ENCODE measurements at regions not wholly inside any gene's neighbourhood (a gene's known extent, or its start where the extent isn't known, plus 50 kb on each side); places are given as distances from the start of the nearest gene placed in this dataset.
"Not testable (repeated sequence)": the region's sequence is repeated elsewhere in the genome, so short reads cannot be mapped to it uniquely, and the experiment has no call there.

- in situ Hi-C loops (cut with HindIII; ENCODE audit: low sequenced_read_pairs), result no loop called here
Observed at GRCh38 chr2:78686625-78687153, 338.8 kb upstream of the REG3G start.

DNA sequence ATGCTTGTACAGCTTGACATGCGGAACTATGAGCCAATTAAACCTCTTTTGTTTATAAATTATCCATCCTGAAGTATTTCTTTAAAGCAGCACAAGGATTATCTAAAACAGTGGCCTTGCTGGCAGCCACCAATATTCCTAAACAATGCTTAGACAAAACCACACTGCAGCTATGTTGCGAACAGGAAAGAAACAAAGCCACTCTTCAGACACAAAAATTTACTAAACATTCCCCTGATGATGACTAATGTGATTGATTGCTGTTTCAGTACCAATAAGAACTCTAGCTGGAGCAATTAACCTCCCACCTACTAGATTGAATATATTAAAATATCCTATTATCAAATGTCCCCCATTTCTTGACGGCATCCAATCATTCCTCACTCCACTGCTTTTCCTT lies 325.8 kb upstream of the REG3G start:
- in situ Hi-C loops (cut with HindIII; ENCODE audit: low sequenced_read_pairs), result no loop called here

DNA sequence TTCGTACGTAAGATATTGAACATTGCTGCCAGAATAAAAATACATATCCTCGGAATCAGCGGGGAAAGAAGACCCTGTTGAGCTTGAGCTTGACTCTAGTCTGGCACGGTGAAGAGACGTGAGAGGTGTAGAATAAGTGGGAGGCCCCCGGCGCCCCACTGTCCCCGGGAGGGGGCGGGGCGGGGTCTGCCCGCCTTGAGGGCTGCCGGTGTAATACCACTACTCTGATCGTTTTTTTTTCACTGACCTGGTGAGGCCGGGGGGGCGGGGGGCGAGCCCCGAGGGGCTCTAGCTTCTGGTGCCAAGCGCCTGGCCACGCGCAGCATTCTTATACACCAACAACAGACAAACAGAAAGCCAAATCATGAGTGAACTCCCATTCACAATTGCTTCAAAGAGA lies 324.0 kb upstream of the REG3G start:
- in situ Hi-C loops (cut with HindIII; ENCODE audit: low sequenced_read_pairs), result no loop called here

GRCh38 chr2:78707776-78708386 lies 317.6 kb upstream of the REG3G start:
- in situ Hi-C loops (cut with HindIII; ENCODE audit: low sequenced_read_pairs), result no loop called here

DNA sequence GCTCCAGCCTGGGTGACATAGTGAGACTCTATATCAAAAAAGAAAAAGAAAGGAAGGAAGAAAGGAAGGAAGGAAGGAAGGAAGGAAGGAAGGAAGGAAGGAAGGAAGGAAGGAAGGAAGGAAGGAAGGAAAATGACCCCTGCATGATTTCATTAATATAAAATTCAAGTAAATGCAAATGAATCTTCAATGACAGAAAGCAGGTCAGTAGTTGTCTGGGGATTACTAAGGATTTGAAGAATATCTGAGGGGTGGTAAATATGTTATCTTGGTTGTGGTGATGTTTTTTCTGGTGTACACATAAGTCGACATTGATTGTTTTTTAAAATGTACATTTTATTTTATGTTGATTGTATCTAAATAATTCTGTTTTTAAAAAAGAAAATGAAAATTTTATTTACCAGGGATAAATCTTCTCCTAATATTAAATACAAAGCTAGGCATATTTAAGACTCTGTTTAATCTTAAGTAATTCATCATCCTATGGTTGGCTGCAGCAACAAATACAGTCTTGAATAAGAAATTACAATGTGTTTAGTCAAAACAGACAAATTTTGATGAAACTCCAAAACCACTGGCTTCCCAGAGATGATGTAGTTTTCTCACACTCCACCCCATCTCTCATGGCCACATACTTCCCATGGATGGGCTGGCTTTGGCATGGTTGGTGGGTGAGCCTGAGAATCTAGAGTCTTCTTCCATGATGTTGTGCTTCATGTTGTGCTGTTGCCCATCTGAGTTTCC lies 314.7 kb upstream of the REG3G start:
- in situ Hi-C loops (cut with HindIII; ENCODE audit: low sequenced_read_pairs), result no loop called here

- in situ Hi-C loops (cut with HindIII; ENCODE audit: low sequenced_read_pairs), result no loop called here
Observed at GRCh38 chr2:78715293-78715692, 310.2 kb upstream of the REG3G start.

DNA sequence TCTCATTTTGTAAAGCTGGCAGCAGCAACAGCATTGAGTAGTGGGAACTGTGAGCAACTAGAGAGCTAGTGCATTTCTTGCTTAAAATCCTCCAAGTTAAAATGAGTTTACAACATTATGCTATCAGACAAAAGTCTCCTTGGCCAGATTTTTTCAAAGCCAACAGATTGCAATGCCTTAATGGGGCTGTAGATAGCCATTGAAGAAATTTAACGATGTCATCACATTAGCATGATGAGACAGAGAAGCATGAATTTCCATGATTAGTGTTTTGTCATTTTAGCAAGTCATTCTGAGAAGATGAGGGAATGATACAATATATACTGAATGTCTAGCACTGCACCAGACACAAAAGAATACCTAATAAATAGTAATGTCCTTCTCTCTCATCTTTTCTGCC lies 307.5 kb upstream of the REG3G start:
- in situ Hi-C loops (cut with HindIII; ENCODE audit: low sequenced_read_pairs), result no loop called here

- in situ Hi-C loops (cut with HindIII; ENCODE audit: low sequenced_read_pairs), result no loop called here
Observed at GRCh38 chr2:78718473-78718872, 307.0 kb upstream of the REG3G start.

DNA sequence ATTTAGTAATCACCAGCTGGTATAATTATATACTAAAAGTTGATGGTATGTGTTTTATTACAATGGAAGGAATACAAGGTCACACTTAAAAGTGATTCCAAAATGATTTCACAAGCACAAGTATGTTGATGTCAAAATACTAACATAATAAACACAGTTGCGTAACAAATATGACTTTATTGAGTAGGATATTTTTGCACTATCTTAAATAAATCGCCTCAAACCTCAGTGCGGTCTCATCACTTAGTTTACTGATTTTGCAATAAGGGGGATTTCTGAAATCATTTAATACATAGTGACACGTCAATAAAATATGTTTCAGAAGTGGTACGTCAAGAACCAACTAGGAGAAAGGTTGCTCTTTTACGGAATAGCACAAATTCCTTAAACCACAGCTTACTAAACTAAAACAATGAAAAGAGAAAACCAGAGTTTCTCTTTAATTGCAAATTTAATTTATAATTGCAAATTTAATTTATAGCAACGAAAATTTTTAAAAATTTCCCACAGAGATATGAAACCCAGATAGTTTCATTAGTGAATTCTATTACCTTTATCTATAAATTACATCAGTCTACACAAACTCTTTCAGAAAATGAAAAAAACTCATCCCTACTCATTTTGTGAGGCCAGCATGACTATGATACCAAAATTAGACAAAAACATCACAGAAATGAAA lies 304.0 kb upstream of the REG3G start:
- in situ Hi-C loops (cut with HindIII; ENCODE audit: low sequenced_read_pairs), result no loop called here

- in situ Hi-C loops (cut with HindIII; ENCODE audit: low sequenced_read_pairs), result no loop called here
Observed at GRCh38 chr2:78734221-78734620, 291.3 kb upstream of the REG3G start.

DNA sequence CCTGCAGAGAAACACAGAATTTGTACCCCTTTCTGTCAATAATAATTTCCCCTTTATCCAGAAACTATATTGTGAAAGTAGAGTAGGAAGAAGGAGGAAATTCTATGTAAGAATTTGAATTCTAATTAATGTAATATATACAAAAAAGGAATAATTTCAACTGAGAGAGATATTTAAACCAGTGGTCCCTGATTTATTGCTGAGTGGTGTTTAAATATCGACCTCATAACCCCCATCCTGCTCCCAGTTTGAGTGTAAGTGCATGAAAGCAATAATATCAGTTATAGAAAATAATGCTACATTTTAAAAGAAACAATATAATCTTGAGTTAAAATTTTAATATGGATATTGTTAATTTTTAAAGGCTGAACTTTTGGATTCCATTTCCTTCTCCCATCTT lies 286.2 kb upstream of the REG3G start:
- in situ Hi-C loops (cut with HindIII; ENCODE audit: low sequenced_read_pairs), result no loop called here

DNA sequence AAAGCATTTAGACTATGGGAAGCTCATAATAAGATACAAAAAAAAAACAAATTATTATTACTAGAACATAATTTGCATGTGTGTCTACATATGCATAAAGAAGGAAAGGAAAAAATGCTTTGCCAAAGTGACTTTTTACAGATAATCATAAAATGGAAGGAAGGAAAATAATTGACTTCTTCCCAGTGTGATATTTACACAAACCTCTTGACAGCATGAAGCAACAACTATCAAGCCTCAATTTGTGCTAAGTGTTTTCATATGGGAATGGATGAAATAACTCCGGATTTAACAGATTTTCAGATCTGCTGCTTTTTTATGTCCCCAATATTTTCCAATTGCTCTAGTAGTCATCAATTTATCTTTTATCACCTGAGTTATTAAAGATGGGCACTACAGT lies 275.9 kb upstream of the REG3G start:
- in situ Hi-C loops (cut with HindIII; ENCODE audit: low sequenced_read_pairs), result no loop called here

- in situ Hi-C loops (cut with HindIII; ENCODE audit: low sequenced_read_pairs), result no loop called here
Observed at GRCh38 chr2:78750219-78750618, 275.3 kb upstream of the REG3G start.

- in situ Hi-C loops (cut with HindIII; ENCODE audit: low sequenced_read_pairs), result no loop called here
Observed at GRCh38 chr2:78754930-78755329, 270.6 kb upstream of the REG3G start.

DNA sequence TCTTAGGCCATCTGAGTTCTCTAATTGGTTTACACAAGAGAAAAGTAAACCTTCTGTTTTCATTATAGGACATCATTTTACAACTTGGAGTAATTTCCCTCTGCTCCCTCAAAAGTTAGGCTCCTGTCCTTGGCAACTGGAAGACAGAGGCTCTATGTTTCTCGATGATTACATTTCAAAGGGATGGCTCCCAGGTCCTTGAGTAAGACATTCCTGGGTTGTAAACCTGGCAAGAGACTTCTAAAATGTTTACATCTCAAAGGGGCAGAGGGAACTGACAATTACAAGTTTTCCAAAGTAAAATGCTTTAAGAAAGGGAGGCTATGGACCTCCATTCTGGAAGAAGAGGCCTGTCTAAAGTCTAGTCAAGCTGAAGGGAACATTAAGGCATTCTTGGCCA lies 268.3 kb upstream of the REG3G start:
- in situ Hi-C loops (cut with HindIII; ENCODE audit: low sequenced_read_pairs), result no loop called here

- in situ Hi-C loops (cut with HindIII; ENCODE audit: low sequenced_read_pairs), result no loop called here
Observed at GRCh38 chr2:78757640-78758039, 267.9 kb upstream of the REG3G start.

DNA sequence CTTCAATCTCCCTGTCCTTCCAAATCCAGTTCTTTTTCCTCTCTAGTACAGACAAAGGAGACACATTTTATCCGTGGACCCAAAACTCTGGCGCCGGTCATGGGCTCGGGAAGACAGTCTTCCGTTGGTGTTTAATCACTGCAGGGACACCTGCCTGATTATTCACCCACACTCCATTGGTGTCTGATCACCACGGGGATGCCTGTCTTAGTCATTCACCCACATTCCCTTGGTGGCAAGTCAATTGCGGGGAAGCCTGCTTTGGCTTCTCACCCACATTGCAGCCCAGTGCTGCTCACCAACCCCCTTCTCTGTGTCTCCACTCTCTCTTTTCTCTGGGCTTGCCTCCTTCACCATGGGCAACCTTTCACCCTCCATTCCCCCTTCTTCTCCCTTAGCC lies 266.7 kb upstream of the REG3G start:
- in situ Hi-C loops (cut with HindIII; ENCODE audit: low sequenced_read_pairs), result not testable (repeated sequence)

GRCh38 chr2:78766459-78766858 lies 259.0 kb upstream of the REG3G start:
- in situ Hi-C loops (cut with HindIII; ENCODE audit: low sequenced_read_pairs), result no loop called here

DNA sequence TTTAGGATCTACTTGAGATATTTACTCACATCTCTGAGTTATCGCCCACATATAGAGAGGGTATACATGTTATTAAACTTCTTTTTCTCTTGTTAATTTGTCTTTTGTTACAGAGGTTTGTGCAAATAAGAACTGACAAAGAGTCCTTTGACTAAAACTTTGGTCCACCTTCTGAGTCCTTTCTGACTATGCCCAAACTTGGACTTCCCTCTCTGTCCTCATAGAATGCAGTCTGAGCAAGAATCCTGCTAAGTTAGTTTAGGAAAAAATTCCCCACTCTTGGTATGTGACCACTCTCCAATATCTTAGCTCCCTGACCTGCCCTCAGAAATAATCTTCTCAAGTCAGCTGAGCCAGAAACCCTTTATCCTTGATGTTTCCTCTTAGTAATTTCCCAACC lies 257.5 kb upstream of the REG3G start:
- in situ Hi-C loops (cut with HindIII; ENCODE audit: low sequenced_read_pairs), result no loop called here

DNA sequence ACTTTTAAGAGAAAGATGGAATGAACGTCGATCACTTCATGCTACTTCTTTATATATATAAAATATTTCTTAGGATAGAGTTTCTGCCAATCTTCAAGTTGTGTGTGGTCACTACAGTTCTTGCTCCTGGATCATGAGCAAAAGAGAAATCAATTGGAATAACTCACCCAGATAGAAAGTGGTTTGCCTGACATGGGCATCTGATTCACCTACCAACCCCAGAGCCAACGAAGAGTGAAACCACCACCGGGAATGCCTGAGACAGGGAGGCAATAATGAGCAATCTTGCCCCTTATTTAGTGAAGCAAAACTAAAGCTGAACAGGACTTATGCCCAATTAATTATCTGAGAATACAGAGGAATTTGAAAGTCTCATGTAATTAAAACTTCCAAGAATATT lies 250.2 kb upstream of the REG3G start:
- in situ Hi-C loops (cut with HindIII; ENCODE audit: low sequenced_read_pairs), result no loop called here

DNA sequence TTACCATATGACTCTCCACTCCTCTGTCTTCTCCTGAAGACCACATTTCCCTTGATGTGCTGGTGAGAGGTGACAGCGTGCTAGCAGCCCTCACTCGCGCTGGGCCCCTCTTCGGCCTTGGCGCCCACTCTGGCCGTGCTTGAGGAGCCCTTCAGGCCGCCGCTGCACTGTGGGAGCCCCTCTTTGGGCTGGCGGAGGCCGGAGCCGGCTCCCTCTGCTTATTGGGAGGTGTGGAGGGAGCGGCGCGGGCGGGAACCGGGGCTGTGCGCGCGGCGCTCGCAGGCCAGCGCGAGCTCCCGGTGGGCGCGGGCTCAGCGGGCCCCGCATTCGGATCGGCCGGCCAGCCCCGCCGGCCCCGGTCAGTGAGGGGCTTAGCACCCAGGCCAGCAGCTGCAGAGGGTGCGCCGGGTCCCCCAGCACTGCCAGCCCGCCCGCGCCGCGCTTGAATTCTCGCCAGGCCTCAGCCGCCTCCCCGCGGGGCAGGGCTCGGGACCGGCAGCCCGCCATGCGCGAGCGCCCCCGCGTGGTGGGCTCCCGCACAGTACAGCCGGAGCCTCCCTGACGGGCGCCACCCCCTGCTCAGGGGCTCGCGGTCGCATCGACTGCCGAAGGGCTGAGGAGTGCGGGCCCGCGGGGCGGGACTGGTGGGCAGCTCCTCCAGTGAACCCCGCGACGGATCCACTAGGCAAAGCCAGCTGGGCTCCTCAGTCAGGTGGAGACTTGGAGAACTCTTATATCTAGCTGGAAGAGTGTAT lies 246.6 kb upstream of the REG3G start:
- in situ Hi-C loops (cut with HindIII; ENCODE audit: low sequenced_read_pairs), result no loop called here
